T-helper 1 cell treated with Interleukin-12 subunit alpha and Interleukin-12 subunit beta and Interleukin-4 antibody, amounts not matched to agents 30 μg/mL and 1 μg/mL, for 36 hours (primary cell): ENCODE measurements at regions not wholly inside any gene's neighbourhood (a gene's known extent, or its start where the extent isn't known, plus 50 kb on each side); places are given as distances from the start of the nearest gene placed in this dataset.

ENCODE experiments used
- H3K27ac Mint-ChIP-seq: one replicate; pipeline ENCODE4 v1.8.0; 2021; ENCODE audit warnings: mild to moderate bottlenecking, mixed read lengths
- H3K27me3 Mint-ChIP-seq: one replicate; pipeline ENCODE4 v1.8.0; 2021; ENCODE audit warnings: low read depth, mixed read lengths
- H3K36me3 Mint-ChIP-seq: one replicate; pipeline ENCODE4 v1.8.0; 2021; ENCODE audit warnings: low read depth, mixed read lengths
- H3K4me1 Mint-ChIP-seq: one replicate; pipeline ENCODE4 v1.8.0; 2021; ENCODE audit warnings: low read depth, mixed read lengths
- H3K4me3 Mint-ChIP-seq: one replicate; pipeline ENCODE4 v1.8.0; 2021; ENCODE audit warnings: mild to moderate bottlenecking, moderate library complexity, mixed read lengths
- H3K9me3 Mint-ChIP-seq: one replicate; pipeline ENCODE4 v1.8.0; 2021; ENCODE audit warnings: mixed read lengths

DNA sequence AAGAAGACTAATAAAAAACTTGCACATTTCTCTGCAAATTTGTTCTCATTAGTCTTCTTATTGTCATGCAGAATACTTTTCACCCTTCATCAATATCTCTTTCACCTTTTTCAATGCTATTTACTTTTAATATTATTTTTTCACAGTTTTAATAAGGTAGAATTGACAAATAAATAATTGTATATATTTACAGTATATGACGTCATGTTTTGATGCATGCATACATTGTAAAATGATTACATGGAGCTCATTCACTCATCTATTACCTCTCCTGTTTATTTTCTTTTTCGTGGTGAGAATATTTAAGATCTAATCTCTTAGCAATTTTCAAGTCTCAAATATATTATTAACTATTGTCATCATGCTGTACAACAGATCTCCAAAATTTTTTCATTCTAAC lies 658.2 kb upstream of the MKI67 start:
- Mint-ChIP-seq H3K27me3 (no peaks in the 10 kb centered on the region), H3K4me1 (no peaks in the 10 kb centered on the region)

DNA sequence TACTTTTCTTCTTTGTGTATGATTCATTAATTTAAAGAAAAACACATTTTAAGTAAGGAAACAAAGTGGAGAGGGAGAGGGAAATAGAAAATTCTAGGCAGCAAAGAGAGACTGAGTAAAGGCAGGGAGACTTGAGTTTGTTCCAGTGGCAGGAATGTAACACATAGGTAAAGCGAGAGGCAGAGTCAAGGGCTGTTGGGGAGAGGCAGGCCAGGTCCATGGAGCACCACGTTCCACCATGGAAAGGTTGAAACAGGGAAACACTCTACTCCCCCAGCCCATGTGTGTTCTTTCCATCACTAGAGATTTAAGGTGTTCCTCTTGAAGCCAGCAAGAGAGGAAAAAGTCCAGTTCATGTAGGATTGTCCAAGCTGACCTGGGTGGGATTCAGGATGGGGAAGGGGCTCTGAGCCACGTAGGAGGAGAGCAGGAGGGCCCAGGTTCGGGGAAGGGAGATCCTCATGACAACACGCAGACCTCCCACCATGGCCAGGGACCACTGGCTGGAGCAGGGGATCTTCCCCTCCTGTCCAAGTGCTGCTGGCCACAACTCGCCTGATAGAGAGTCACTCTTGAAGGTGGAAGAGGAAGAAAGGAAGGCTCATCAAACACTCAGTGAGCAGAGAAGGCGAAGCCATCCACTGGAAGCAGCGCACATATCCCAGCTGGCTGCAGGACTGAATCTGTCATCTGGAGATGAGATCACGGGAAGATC lies 666.4 kb upstream of the MKI67 start:
- Mint-ChIP-seq H3K36me3 (no peaks in the 10 kb centered on the region), H3K27ac (no peak overlapping the region), H3K27me3 (no peaks in the 10 kb centered on the region)

More for the DNA sequence above, 658.2 kb upstream of the MKI67 start:
- H3K27ac Mint-ChIP-seq: no peak overlapping the region
- H3K4me3 Mint-ChIP-seq: no peak overlapping the region
- H3K36me3 Mint-ChIP-seq: no peaks in the 10 kb centered on the region
- no peaks in the 10 kb centered on the region for H3K9me3 Mint-ChIP-seq

DNA sequence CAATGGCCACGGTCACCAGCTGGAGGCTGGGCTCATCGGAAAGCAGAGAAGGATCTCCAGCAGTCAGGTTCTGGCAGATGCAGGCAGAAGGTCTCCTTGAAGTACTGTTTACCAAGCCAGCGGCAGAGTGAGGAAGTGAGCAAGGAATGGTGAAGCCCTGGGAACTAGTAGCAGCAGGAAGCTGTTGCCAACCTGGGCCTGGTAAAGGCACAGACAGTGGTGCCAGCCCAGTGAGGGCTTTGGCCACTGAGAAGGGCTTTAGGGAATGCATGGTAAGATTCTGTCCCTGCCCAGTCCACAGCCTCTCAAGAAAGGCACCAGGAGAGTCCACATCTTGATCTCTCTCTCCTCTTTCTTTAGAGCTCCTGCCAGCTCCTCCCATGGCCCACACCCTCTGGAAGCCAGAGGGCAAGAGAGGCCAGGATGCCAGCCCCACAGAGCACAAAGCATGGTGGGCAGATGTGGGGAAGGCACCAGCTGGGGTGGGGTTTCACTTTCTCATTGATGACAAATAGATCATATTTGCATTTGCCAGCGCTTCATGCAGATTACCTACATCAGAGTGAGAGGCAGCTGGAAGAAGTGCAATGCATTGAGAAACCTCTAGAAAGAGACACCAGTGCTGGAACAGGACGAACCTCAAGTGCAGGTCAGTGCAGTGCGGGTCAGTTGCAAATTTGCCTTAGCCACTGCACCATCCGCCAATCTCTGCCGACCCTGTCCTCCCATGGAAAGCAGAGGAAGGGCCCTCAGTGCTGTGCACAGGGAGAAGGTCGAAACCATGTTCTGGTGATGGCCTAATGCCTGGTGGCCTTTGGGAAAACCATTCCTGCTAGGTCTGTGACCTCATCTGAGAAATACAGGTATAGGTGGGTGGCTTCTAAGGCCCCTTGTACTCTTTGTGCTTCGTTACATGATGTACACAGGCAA lies 667.8 kb upstream of the MKI67 start:
- no peak overlapping the region for H3K27ac Mint-ChIP-seq
- no peak overlapping the region for H3K4me3 Mint-ChIP-seq
- H3K4me1 Mint-ChIP-seq: no peaks in the 10 kb centered on the region
- no peaks in the 10 kb centered on the region for H3K36me3 Mint-ChIP-seq
- H3K27me3 Mint-ChIP-seq: no peaks in the 10 kb centered on the region
- no peaks in the 10 kb centered on the region for H3K9me3 Mint-ChIP-seq

More for the DNA sequence above, 666.4 kb upstream of the MKI67 start:
- Mint-ChIP-seq H3K4me3 (no peak overlapping the region), H3K4me1 (no peaks in the 10 kb centered on the region), H3K9me3 (no peaks in the 10 kb centered on the region)

DNA sequence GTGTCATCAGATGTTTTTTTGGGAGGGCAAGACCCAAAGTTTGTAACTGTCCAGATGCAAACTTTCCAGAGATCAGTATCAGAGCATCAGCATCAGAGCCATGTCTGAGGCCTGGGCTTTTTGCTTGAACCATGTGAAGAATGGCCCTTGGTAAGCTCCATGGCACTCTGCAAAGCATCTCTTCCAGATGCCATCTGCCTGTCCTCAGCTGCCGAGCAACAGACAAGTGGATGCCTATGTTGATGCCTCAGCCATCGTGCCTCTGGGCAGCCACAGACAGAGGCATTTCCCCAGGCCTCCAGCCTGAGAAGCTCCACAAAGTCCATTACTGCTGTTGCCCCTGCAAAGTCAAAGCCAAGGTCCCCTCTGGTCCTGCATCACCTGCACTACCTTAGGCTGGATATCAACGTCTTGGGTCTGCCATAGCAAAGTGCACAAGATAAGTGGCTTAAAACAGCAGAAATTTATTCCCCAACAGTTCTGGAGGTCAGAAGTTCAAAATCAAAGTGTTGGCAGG lies 670.2 kb upstream of the MKI67 start:
- Mint-ChIP-seq H3K27me3 (no peaks in the 10 kb centered on the region), H3K4me3 (no peak overlapping the region), H3K36me3 (no peaks in the 10 kb centered on the region), H3K4me1 (no peaks in the 10 kb centered on the region), H3K27ac (no peak overlapping the region), H3K9me3 (no peaks in the 10 kb centered on the region)

DNA sequence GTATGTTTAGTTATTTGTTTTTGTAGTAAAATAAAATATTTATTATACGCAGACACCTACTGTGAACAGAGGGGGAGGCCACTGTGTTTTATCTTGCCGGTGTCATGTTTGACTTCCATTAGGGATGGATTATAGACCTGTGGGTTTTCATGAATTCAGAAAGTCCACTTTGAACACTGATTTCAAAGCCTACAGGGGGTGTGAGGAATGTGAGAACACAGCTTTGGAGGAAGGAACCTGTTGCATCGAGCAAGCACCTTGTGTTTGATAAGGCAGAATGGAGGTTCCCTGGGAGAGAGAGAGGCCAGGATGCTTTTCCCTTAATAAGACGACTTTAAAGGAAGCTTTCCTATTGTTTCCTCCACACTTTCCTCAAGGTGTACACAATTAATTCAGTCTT lies 665.0 kb upstream of the MGMT start:
- Mint-ChIP-seq H3K36me3 (no peaks in the 10 kb centered on the region), H3K4me1 (no peaks in the 10 kb centered on the region), H3K9me3 (no peaks in the 10 kb centered on the region), H3K4me3 (no peak overlapping the region), H3K27me3 (no peaks in the 10 kb centered on the region), H3K27ac (no peak overlapping the region)

DNA sequence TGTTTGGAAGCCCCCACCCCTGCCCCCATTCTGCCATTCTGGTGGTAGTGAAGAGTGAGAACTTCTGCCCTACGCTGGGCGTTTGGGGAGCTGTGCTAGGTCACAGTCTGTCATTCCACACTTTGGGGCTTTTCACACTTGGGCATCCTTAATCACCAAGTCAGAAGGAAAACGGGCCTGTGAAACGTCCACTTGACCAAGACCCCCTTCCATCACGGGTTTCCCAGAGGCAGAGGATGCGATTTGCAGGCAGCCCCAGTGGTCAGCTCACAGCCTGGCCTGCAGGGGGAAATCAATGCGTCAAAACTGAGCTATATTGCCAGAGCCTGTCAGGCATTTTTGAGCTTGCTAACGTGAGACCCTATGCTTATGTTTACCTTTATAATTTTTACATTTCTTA lies 663.3 kb upstream of the MGMT start:
- Mint-ChIP-seq H3K36me3 (no peaks in the 10 kb centered on the region), H3K9me3 (no peaks in the 10 kb centered on the region), H3K4me1 (no peaks in the 10 kb centered on the region), H3K27me3 (no peaks in the 10 kb centered on the region), H3K4me3 (no peak overlapping the region), H3K27ac (no peak overlapping the region)

DNA sequence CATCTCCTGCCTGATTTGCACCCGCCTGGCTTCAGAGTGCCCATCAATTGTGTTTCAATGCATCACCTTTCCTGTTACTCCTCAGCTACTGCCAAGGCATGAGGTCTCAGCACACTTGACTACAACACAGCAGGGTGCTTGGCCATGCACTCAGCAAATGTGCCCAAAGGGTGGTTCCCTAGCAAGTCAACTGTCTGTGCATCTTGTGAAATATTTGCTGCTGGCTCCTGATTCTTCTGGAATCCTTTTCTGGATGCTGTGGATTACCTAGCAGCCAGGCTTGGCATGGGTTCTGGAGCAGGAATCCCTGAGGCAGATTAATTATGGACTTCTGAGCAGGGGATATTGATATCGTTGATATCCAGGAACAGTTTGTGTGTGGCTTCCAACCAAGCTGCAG lies 662.6 kb upstream of the MGMT start:
- Mint-ChIP-seq H3K4me3 (no peak overlapping the region), H3K27ac (no peak overlapping the region), H3K4me1 (no peaks in the 10 kb centered on the region), H3K27me3 (no peaks in the 10 kb centered on the region), H3K36me3 (no peaks in the 10 kb centered on the region), H3K9me3 (no peaks in the 10 kb centered on the region)

DNA sequence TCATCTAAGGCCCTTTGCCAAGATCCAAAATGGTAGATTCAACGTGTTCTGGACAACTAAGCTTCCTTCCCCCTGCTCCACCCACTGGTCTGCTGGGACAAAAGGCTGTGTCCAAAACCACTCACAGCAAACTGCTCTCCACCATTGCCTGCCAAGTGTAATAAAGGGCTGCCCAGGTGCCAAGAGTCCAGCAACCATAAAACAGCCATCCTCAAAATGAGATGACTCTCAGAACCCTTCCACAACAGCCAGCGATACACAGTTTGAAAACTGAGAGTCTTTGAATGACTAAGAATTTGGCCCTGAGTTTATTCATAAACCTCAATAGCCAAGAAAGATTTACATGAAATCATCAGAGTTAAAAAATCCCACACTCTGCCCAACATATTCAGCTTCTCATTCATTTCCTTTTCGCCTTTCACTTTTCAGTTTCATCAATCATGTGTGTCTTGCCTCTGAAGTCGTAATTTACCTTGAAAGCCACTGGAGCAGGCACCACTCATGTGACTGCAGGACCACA lies 658.1 kb upstream of the MGMT start:
- no peaks in the 10 kb centered on the region for H3K9me3 Mint-ChIP-seq
- H3K36me3 Mint-ChIP-seq: no peaks in the 10 kb centered on the region
- H3K27me3 Mint-ChIP-seq: no peaks in the 10 kb centered on the region
- no peak overlapping the region for H3K4me3 Mint-ChIP-seq
- no peaks in the 10 kb centered on the region for H3K4me1 Mint-ChIP-seq
- no peak overlapping the region for H3K27ac Mint-ChIP-seq

DNA sequence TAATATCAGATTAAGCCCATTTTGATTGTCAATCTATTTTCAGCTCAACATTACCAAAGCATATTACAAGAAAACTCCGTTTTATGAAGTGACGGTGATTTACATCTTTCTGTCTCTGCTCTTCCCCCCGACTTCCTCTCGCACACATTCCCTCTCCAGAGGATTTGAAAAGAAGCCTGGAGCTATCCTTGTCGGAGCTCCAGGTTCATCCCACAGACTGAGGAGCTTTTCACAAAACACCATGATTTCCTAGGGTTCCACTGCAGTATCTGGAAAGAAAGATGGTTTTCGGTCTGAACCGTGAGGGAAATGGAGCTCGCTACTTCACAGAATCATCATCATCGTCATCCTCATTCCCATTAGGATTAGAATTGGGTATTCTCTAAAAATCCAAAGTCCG lies 655.5 kb upstream of the MGMT start:
- no peak overlapping the region for H3K4me3 Mint-ChIP-seq
- no peaks in the 10 kb centered on the region for H3K9me3 Mint-ChIP-seq
- H3K36me3 Mint-ChIP-seq: no peaks in the 10 kb centered on the region
- H3K27ac Mint-ChIP-seq: no peak overlapping the region
- H3K4me1 Mint-ChIP-seq: no peaks in the 10 kb centered on the region
- no peaks in the 10 kb centered on the region for H3K27me3 Mint-ChIP-seq

DNA sequence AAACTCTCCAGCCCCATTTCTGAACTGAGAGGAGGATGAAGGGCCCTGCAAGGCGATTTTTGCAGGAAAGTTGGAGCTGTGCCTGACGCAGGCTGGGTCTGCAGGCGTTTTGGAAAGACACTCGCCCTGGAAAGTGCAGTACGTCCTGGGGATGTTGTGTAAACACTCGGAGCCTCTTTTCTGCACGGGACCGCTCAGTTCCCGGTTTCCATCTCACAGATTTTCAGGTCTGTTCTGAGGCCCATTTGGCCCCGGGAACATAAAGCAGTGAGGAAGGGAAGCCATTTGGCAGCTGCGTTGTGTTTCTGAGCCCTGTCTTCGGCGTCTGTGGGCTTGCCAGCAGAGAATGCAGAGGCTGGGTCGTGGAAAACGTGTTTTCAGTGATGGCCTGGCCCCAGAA lies 655.0 kb upstream of the MGMT start:
- H3K4me3 Mint-ChIP-seq: no peak overlapping the region
- no peaks in the 10 kb centered on the region for H3K4me1 Mint-ChIP-seq
- H3K9me3 Mint-ChIP-seq: no peaks in the 10 kb centered on the region
- no peaks in the 10 kb centered on the region for H3K27me3 Mint-ChIP-seq
- no peaks in the 10 kb centered on the region for H3K36me3 Mint-ChIP-seq
- H3K27ac Mint-ChIP-seq: no peak overlapping the region

DNA sequence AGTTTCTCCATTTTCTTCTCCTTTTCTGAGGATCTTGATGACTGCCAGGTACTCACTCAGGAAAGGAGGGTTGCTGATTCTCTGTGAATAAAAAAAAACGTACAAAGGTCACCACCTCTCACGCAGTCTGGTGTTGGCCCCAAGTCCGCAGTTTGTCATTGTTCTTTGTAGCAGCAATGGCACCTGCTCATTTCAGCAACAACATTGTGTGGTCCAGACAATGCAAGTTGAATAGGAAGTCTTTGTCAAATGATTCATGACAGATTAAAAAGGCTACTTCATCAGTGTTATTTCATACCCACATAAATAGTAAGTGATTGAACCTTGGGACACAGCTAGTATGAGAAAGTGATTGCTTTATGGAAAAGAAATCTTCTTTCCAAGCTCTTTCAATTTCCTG lies 653.5 kb upstream of the MGMT start:
- Mint-ChIP-seq H3K36me3 (no peaks in the 10 kb centered on the region), H3K4me3 (no peak overlapping the region), H3K9me3 (no peaks in the 10 kb centered on the region), H3K4me1 (no peaks in the 10 kb centered on the region), H3K27ac (no peak overlapping the region), H3K27me3 (no peaks in the 10 kb centered on the region)

DNA sequence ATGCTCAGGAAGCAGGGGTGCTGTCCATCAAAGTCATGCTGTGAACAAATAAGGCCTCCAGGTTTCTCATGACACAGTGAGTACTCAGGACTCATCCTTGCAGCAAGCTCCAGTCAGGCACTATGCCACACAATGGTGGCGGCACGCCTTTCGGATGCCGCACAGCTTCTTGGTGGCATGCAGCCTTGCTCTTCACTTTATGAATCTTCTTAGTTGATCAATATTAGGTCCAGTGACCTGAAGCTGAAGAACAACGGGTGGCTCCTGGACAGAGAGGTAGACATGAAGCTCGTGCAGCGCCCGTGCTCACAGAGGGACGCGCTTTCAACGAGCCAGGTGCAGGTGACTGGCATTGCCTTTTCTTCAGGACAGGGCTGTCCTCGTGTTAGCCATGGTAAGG lies 653.0 kb upstream of the MGMT start:
- H3K27me3 Mint-ChIP-seq: no peaks in the 10 kb centered on the region
- no peak overlapping the region for H3K27ac Mint-ChIP-seq
- no peaks in the 10 kb centered on the region for H3K4me1 Mint-ChIP-seq
- no peaks in the 10 kb centered on the region for H3K9me3 Mint-ChIP-seq
- no peak overlapping the region for H3K4me3 Mint-ChIP-seq
- H3K36me3 Mint-ChIP-seq: no peaks in the 10 kb centered on the region

DNA sequence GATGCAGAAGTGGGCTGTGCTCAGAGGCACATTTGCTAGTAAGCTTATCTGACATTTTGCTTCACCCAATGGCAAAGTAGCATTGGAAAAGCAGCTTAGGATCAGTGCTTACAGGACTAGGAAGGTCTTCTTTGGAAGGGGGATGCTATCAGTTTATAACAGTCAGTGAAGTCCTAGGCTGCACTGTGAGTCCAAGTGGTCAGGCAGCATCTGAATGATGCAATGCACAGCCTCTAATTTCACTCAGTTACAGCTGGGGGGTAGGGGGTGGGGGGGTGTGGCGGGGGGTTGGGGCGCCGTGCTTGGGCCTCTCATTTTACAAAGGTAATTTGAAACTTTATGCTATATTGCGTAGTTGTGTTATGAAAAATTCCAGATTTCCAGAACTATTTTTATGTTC lies 652.3 kb upstream of the MGMT start:
- Mint-ChIP-seq H3K4me3 (no peak overlapping the region), H3K36me3 (no peaks in the 10 kb centered on the region), H3K27me3 (no peaks in the 10 kb centered on the region), H3K27ac (no peak overlapping the region), H3K9me3 (no peaks in the 10 kb centered on the region), H3K4me1 (no peaks in the 10 kb centered on the region)

DNA sequence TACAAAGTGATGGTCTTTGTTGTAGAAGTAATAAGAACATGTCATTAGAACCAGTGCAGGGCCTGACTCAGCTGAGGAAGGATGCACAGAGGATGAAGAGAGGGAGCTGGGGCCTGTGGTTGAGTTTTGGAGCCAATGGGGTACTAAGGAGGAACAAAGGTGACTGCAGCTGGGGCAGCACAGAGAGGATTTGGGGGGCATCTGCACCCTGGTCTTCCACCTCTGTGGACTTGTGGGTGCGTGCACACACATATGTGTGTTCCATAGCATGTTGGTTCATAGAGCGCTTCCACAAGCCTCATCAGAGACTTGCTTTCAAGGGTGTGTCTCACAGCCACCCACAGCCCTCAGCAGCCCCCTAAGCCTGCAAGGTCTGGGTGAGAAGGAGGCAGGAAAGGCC lies 650.3 kb upstream of the MGMT start:
- Mint-ChIP-seq H3K4me3 (no peak overlapping the region), H3K27ac (no peak overlapping the region), H3K4me1 (no peaks in the 10 kb centered on the region), H3K36me3 (no peaks in the 10 kb centered on the region), H3K9me3 (no peaks in the 10 kb centered on the region), H3K27me3 (no peaks in the 10 kb centered on the region)

DNA sequence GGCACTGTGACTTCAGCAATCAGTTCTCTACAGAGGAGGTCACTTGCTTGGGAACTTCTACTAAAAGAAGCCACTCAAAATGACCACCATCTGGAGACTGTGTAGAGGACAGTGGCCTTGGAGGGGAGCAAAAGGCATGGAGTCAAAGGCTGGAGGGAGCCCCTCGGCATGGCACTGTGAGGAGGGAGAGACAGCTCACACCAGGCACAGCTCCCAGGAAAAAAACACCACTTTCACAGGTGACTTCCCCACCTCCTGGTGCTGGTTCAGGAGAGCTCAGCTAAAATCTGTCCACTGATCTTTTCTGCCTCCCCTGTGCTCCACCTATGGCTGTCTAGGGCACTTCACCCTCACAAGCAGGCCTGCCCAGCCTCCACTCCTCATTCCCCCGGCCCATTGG lies 649.4 kb upstream of the MGMT start:
- Mint-ChIP-seq H3K36me3 (no peaks in the 10 kb centered on the region), H3K27me3 (no peaks in the 10 kb centered on the region), H3K4me3 (no peak overlapping the region), H3K27ac (no peak overlapping the region), H3K4me1 (no peaks in the 10 kb centered on the region), H3K9me3 (no peaks in the 10 kb centered on the region)
